ENCODE measurements at regions not wholly inside any gene's neighbourhood (a gene's known extent, or its start where the extent isn't known, plus 50 kb on each side); places are given as distances from the start of the nearest gene placed in this dataset.

DNA sequence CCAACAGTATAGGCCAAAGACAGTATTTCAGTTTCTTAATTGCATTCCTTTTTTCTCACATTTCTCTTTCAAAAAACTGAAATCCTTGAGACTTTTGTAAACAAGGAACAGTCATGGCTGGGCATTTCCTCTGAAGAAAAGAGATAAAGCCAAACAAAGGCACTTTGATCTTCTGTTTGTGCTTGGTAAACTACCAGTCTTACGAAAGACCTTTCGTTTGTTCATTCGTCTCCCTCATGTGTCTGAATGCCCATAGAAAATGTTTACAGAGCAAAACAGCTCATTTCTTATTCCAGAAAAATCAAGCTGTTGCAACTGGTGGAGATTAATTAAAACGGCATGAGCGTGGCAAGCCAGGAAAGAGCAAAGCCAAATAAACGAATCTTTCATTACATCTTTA, 178.0 kb downstream of the GASK1B start:
- TF ChIP-seq, protein P1, sequence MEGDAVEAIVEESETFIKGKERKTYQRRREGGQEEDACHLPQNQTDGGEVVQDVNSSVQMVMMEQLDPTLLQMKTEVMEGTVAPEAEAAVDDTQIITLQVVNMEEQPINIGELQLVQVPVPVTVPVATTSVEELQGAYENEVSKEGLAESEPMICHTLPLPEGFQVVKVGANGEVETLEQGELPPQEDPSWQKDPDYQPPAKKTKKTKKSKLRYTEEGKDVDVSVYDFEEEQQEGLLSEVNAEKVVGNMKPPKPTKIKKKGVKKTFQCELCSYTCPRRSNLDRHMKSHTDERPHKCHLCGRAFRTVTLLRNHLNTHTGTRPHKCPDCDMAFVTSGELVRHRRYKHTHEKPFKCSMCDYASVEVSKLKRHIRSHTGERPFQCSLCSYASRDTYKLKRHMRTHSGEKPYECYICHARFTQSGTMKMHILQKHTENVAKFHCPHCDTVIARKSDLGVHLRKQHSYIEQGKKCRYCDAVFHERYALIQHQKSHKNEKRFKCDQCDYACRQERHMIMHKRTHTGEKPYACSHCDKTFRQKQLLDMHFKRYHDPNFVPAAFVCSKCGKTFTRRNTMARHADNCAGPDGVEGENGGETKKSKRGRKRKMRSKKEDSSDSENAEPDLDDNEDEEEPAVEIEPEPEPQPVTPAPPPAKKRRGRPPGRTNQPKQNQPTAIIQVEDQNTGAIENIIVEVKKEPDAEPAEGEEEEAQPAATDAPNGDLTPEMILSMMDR (IDR thresholded peaks at IDR 0.05; ENCODE audit: low read depth, low read length): no peak
- no peak for TF ChIP-seq EZH2phosphoT487 (IDR thresholded peaks at IDR 0.05; ENCODE audit: low read depth)
